ENCODE measurements at regions not wholly inside any gene's neighbourhood (a gene's known extent, or its start where the extent isn't known, plus 50 kb on each side); places are given as distances from the start of the nearest gene placed in this dataset.

DNA sequence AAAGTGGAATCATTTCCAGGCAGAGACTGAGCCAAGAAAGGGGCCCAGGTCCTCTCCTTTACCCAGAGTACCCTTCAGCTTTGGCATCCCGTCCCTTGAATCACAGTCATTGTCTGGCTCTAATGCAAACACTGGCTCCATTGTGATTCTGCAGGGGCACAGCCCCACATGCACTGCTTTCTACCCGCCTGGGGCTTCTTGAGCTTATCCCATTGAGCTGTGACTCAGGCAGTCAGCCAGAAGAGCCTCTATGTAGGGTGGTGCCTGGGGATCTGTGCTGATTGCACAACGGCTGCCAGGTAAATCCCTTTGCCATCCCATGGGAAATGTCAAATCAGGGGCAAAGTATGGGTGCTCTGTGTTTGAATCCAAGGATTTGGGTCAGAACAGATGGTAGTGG is 88.9 kb downstream of the RASSF10 start (continued):
- TF ChIP-seq, protein P1, sequence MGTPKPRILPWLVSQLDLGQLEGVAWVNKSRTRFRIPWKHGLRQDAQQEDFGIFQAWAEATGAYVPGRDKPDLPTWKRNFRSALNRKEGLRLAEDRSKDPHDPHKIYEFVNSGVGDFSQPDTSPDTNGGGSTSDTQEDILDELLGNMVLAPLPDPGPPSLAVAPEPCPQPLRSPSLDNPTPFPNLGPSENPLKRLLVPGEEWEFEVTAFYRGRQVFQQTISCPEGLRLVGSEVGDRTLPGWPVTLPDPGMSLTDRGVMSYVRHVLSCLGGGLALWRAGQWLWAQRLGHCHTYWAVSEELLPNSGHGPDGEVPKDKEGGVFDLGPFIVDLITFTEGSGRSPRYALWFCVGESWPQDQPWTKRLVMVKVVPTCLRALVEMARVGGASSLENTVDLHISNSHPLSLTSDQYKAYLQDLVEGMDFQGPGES (IDR thresholded peaks at IDR 0.05; ENCODE audit: low read depth, low read length), result no peak
- TF ChIP-seq TCF12 (IDR thresholded peaks at IDR 0.05), result no peak
- no peak for TF ChIP-seq NRF1 (IDR thresholded peaks at IDR 0.05; ENCODE audit: low read depth, low read length)
- TF ChIP-seq, protein P2, sequence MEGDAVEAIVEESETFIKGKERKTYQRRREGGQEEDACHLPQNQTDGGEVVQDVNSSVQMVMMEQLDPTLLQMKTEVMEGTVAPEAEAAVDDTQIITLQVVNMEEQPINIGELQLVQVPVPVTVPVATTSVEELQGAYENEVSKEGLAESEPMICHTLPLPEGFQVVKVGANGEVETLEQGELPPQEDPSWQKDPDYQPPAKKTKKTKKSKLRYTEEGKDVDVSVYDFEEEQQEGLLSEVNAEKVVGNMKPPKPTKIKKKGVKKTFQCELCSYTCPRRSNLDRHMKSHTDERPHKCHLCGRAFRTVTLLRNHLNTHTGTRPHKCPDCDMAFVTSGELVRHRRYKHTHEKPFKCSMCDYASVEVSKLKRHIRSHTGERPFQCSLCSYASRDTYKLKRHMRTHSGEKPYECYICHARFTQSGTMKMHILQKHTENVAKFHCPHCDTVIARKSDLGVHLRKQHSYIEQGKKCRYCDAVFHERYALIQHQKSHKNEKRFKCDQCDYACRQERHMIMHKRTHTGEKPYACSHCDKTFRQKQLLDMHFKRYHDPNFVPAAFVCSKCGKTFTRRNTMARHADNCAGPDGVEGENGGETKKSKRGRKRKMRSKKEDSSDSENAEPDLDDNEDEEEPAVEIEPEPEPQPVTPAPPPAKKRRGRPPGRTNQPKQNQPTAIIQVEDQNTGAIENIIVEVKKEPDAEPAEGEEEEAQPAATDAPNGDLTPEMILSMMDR (IDR thresholded peaks at IDR 0.05), result no peak
- TF ChIP-seq EP300 (IDR thresholded peaks at IDR 0.05; ENCODE audit: borderline replicate concordance in 1 of 2, low read depth in 1 of 2, low read length in 1 of 2), result no peak

- no peaks in the 10 kb centered on the region for H4K20me1 ChIP-seq (ENCODE audit: insufficient read depth)
- no peaks in the 10 kb centered on the region for H3F3A ChIP-seq (replicated peaks; ENCODE audit: insufficient read depth)
- CTCF ChIA-PET, result interaction anchor here (0.5 to 1.6 kb wide), 4 partner anchors 12 to 1650 kb away, joined by 3 to 4 read pairs (median 3); no protein-coding TSS in a partner anchor
- H3K4me3 ChIP-seq (ENCODE audit: low read depth in 2 of 2, low read length in 1 of 2), result no peak overlapping the region
- H3K27me3 ChIP-seq (ENCODE audit: insufficient read depth), result peaks cover 9% of the 10 kb centered on the region; the same call in 1 of the 2 replicates
- H3K4me2 ChIP-seq, result no peak overlapping the region
- H3K4me1 ChIP-seq (ENCODE audit: control insufficient read depth in 1 of 2, insufficient read depth in 2 of 2, low read depth in 1 of 2, low read length in 1 of 2), result no peaks in the 10 kb centered on the region
- no peaks in the 10 kb centered on the region for H3K36me3 ChIP-seq (replicated peaks in 1 of 2; ENCODE audit: control insufficient read depth in 1 of 2, insufficient read depth in 2 of 2, low read length in 1 of 2)
- H3K79me2 ChIP-seq (ENCODE audit: insufficient read depth), result no peaks in the 10 kb centered on the region
- WGBS (ENCODE audit: low lambda C conversion rate), result 70% methylated on average over 3 of the region's 3 CpGs
- no peak for TF ChIP-seq MEF2A (IDR thresholded peaks at IDR 0.05; ENCODE audit: borderline replicate concordance, low read depth)
- no peak for TF ChIP-seq GABPA (IDR thresholded peaks at IDR 0.05; ENCODE audit: low read depth)
- no peak for TF ChIP-seq YY1 (IDR thresholded peaks at IDR 0.05; ENCODE audit: low read depth)
- no peak for TF ChIP-seq FOXJ3 (CRISPR knock-in tag; IDR thresholded peaks at IDR 0.05)
- TF ChIP-seq RFX5 (IDR thresholded peaks at IDR 0.05; ENCODE audit: low read length), result no peak
- no peak for TF ChIP-seq JUND (IDR thresholded peaks at IDR 0.05)
- TF ChIP-seq, protein P3, sequence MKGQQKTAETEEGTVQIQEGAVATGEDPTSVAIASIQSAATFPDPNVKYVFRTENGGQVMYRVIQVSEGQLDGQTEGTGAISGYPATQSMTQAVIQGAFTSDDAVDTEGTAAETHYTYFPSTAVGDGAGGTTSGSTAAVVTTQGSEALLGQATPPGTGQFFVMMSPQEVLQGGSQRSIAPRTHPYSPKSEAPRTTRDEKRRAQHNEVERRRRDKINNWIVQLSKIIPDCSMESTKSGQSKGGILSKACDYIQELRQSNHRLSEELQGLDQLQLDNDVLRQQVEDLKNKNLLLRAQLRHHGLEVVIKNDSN (IDR thresholded peaks at IDR 0.05; ENCODE audit: borderline replicate concordance, low read depth), result no peak
- TF ChIP-seq RXRA (IDR thresholded peaks at IDR 0.05; ENCODE audit: borderline replicate concordance, low read depth), result no peak
- POLR2A ChIA-PET, result no interaction called here
- H3K9ac ChIP-seq, result no peak overlapping the region
- no peak overlapping the region for H2AFZ ChIP-seq (ENCODE audit: low read depth)
- no peaks in the 10 kb centered on the region for H3K9me3 ChIP-seq
- H3K9me2 ChIP-seq, result no peaks in the 10 kb centered on the region
- H3K27ac ChIP-seq (ENCODE audit: low read depth in 2 of 2, low read length in 1 of 2), result no peak overlapping the region
- no peak for DNase-seq
Observed at GRCh38 chr11:13098616-13099289, 89.6 kb downstream of the RASSF10 start.

All from SK-N-SH (cell line).